ENCODE measurements at regions not wholly inside any gene's neighbourhood (a gene's known extent, or its start where the extent isn't known, plus 50 kb on each side); places are given as distances from the start of the nearest gene placed in this dataset.
A peak's percentile ranks its signal among the peaks of the same experiment; 100 is the strongest.

DNA sequence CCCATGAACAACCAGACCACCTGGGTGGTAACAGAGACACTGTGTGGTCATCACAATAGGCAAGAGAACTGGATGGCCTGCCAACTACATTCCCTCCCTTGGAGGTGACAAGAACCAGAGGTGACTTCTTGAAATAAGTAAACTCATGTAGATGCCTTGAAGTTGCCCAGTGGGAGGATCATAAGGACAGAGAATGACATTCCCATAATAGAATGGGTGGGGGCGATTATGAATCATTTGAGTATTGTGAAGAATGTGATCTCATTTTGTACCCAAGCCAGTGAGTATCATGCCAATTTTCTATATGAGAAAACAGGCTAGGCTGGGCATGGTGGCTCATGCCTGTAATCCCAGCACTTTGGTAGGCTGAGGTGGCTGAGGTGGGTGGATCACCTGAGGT is 211.4 kb upstream of the GYPC start:
- Histone ChIP-seq H3F3A (ENCODE audit: insufficient read depth, low read length) (no peaks in the 10 kb centered on the region), H3K36me3 (replicated peaks; ENCODE audit: insufficient read depth, low read length) (no peaks in the 10 kb centered on the region), H3K9me3 (replicated peaks; ENCODE audit: insufficient read depth, low read length) (no peaks in the 10 kb centered on the region), H3K4me1 (ENCODE audit: low read length) (peaks cover 3% of the 10 kb centered on the region; the same call in 1 of the 2 replicates), H3K27ac (ENCODE audit: low read length) (no peak overlapping the region), H2AFZ (ENCODE audit: low read length) (no peak overlapping the region), H3K27me3 (replicated peaks; ENCODE audit: insufficient read depth, low read length) (no peaks in the 10 kb centered on the region), H3K9ac (ENCODE audit: low read length) (no peak overlapping the region), H3K4me2 (ENCODE audit: low read depth, low read length) (no peak overlapping the region), H3K9me2 (replicated peaks; ENCODE audit: insufficient read depth, low read length) (no peaks in the 10 kb centered on the region), H3K79me2 (ENCODE audit: low read length) (no peaks in the 10 kb centered on the region), H4K20me1 (ENCODE audit: insufficient read depth, low read length) (no peaks in the 10 kb centered on the region), H3K4me3 (ENCODE audit: low read length) (no peak overlapping the region)
- no peak for DNase-seq
- TF ChIP-seq EZH2phosphoT487 (IDR thresholded peaks at IDR 0.05; ENCODE audit: low read length) (no peak), EZH2 (optimal IDR thresholded peaks at IDR 0.05; ENCODE audit: low read depth, low read length) (no peak)
- TF ChIP-seq, protein P1, sequence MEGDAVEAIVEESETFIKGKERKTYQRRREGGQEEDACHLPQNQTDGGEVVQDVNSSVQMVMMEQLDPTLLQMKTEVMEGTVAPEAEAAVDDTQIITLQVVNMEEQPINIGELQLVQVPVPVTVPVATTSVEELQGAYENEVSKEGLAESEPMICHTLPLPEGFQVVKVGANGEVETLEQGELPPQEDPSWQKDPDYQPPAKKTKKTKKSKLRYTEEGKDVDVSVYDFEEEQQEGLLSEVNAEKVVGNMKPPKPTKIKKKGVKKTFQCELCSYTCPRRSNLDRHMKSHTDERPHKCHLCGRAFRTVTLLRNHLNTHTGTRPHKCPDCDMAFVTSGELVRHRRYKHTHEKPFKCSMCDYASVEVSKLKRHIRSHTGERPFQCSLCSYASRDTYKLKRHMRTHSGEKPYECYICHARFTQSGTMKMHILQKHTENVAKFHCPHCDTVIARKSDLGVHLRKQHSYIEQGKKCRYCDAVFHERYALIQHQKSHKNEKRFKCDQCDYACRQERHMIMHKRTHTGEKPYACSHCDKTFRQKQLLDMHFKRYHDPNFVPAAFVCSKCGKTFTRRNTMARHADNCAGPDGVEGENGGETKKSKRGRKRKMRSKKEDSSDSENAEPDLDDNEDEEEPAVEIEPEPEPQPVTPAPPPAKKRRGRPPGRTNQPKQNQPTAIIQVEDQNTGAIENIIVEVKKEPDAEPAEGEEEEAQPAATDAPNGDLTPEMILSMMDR (IDR thresholded peaks at IDR 0.05; ENCODE audit: low read length), result no peak

DNA sequence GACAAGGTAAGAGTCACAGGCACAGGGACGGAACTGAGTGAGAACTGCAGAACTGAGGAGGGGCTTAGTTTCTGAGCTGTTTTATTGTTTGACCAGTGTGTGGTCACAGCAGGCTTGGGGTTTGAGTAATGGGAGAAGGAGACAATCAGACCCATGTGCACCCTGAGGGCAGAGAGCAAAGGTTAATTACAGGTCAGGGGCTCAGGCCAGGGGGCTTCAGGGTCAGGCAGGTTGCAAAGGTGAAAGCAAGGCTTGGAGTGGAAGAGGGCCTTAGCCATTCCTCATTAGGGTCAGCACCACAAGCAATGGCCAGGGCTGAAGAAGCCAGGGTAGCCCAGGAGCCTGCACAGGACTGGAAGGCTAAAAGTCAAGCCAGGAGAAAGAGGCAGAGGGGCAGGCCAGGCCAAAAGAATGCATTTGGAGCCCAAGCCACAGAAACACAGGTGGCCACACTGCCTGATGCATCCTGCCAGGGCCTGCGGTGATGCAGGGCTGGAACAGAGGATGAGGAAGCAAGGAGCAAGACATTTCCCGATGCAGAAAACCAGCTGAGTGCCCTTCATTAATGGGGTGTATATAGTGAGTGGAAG is 209.8 kb upstream of the GYPC start:
- Histone ChIP-seq H3F3A (ENCODE audit: insufficient read depth, low read length) (no peaks in the 10 kb centered on the region), H4K20me1 (ENCODE audit: insufficient read depth, low read length) (no peaks in the 10 kb centered on the region), H3K4me3 (ENCODE audit: low read length) (no peak overlapping the region), H3K4me2 (ENCODE audit: low read depth, low read length) (no peak overlapping the region), H3K9me2 (replicated peaks; ENCODE audit: insufficient read depth, low read length) (no peaks in the 10 kb centered on the region), H3K36me3 (replicated peaks; ENCODE audit: insufficient read depth, low read length) (no peaks in the 10 kb centered on the region), H3K4me1 (ENCODE audit: low read length) (peaks cover 5% of the 10 kb centered on the region; the same call in 1 of the 2 replicates), H3K9ac (ENCODE audit: low read length) (no peak overlapping the region), H2AFZ (ENCODE audit: low read length) (no peak overlapping the region), H3K9me3 (replicated peaks; ENCODE audit: insufficient read depth, low read length) (no peaks in the 10 kb centered on the region), H3K27me3 (replicated peaks; ENCODE audit: insufficient read depth, low read length) (no peaks in the 10 kb centered on the region), H3K27ac (ENCODE audit: low read length) (no peak overlapping the region), H3K79me2 (ENCODE audit: low read length) (no peaks in the 10 kb centered on the region)
- TF ChIP-seq EZH2 (optimal IDR thresholded peaks at IDR 0.05; ENCODE audit: low read depth, low read length) (no peak), EZH2phosphoT487 (IDR thresholded peaks at IDR 0.05; ENCODE audit: low read length) (no peak)
- TF ChIP-seq, protein P1 (IDR thresholded peaks at IDR 0.05; ENCODE audit: low read length), result no peak
- no peak for DNase-seq

DNA sequence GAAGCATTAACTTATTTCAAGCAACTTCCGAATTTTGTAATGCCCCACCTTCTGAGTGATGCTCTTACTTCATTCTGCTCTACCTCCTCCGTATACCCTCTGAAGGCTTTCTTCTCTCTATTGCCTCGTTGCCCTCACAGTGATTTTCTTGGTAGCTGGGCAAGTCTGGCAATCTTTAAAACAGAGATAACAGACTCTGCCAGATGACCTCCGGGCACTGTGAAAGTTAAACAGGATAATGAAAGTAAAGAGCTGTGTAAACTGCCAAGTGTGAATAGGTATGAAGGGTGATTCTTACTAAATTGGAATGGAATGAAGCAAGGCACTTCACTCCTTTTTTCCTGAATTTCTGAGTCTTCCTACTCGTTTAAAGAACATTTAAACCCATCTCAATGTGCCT is 207.3 kb upstream of the GYPC start:
- Histone ChIP-seq H3K79me2 (ENCODE audit: low read length) (no peaks in the 10 kb centered on the region), H2AFZ (ENCODE audit: low read length) (peak overlapping the region; percentile 60), H3K27me3 (replicated peaks; ENCODE audit: insufficient read depth, low read length) (no peaks in the 10 kb centered on the region), H3K4me1 (ENCODE audit: low read length) (peaks cover 5% of the 10 kb centered on the region; the same call in 1 of the 2 replicates), H3K4me3 (ENCODE audit: low read length) (peak overlapping the region; percentile 21; the same call in 1 of the 2 replicates), H3K9me2 (replicated peaks; ENCODE audit: insufficient read depth, low read length) (no peaks in the 10 kb centered on the region), H4K20me1 (ENCODE audit: insufficient read depth, low read length) (no peaks in the 10 kb centered on the region), H3K9me3 (replicated peaks; ENCODE audit: insufficient read depth, low read length) (no peaks in the 10 kb centered on the region), H3K9ac (ENCODE audit: low read length) (no peak overlapping the region; the same call in 1 of the 2 replicates), H3K36me3 (replicated peaks; ENCODE audit: insufficient read depth, low read length) (no peaks in the 10 kb centered on the region), H3K27ac (ENCODE audit: low read length) (0 out of 2 replicates have a peak overlapping the region, but pooled peaks have one; percentile 2), H3F3A (ENCODE audit: insufficient read depth, low read length) (no peaks in the 10 kb centered on the region), H3K4me2 (ENCODE audit: low read depth, low read length) (peak overlapping the region; percentile 46)
- peak; percentile 31 for DNase-seq
- TF ChIP-seq EZH2phosphoT487 (IDR thresholded peaks at IDR 0.05; ENCODE audit: low read length) (no peak), EZH2 (optimal IDR thresholded peaks at IDR 0.05; ENCODE audit: low read depth, low read length) (no peak)
- TF ChIP-seq, protein P1 (IDR thresholded peaks at IDR 0.05; ENCODE audit: low read length), result no peak
